ENCODE measurements at regions not wholly inside any gene's neighbourhood (a gene's known extent, or its start where the extent isn't known, plus 50 kb on each side); places are given as distances from the start of the nearest gene placed in this dataset.

GRCh38 chr20:41969656-41970055 lies 351.5 kb upstream of the CHD6 start:
- TF ChIP-seq POLR2A (IDR thresholded peaks at IDR 0.05; ENCODE audit: low read depth, low read length): no peak
- no peak for TF ChIP-seq EZH2 (IDR thresholded peaks at IDR 0.05; ENCODE audit: borderline replicate concordance, control insufficient read depth, low read depth, low read length)
- TF ChIP-seq POLR2AphosphoS5 (IDR thresholded peaks at IDR 0.05; ENCODE audit: low read length): no peak
- no peak for TF ChIP-seq SP1 (IDR thresholded peaks at IDR 0.05; ENCODE audit: low read depth, low read length)
- no peak for TF ChIP-seq REST (IDR thresholded peaks at IDR 0.05; ENCODE audit: low read depth, low read length)
- TF ChIP-seq NR2C2 (IDR thresholded peaks at IDR 0.05; ENCODE audit: borderline replicate concordance, control insufficient read depth, insufficient read length, low read depth): no peak
- TF ChIP-seq, protein P1, sequence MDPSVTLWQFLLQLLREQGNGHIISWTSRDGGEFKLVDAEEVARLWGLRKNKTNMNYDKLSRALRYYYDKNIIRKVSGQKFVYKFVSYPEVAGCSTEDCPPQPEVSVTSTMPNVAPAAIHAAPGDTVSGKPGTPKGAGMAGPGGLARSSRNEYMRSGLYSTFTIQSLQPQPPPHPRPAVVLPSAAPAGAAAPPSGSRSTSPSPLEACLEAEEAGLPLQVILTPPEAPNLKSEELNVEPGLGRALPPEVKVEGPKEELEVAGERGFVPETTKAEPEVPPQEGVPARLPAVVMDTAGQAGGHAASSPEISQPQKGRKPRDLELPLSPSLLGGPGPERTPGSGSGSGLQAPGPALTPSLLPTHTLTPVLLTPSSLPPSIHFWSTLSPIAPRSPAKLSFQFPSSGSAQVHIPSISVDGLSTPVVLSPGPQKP (IDR thresholded peaks at IDR 0.05; ENCODE audit: low read depth, low read length): no peak
- TF ChIP-seq CTCF (IDR thresholded peaks at IDR 0.05 in 2 of 3, conservative IDR thresholded peaks at IDR 0.05 in 1 of 3; ENCODE audit: control insufficient read depth in 2 of 3, extremely low read depth in 1 of 3, insufficient read depth in 1 of 3, low read depth in 3 of 3, low read length in 3 of 3): no peak
- TF ChIP-seq MYC (IDR thresholded peaks at IDR 0.05; ENCODE audit: insufficient read depth, insufficient read length, insufficient replicate concordance, low read length, severe bottlenecking): no peak
- TF ChIP-seq SMAD1 (IDR thresholded peaks at IDR 0.05; ENCODE audit: low read depth, partially characterized antibody): no peak
- TF ChIP-seq TARDBP (IDR thresholded peaks at IDR 0.05; ENCODE audit: borderline replicate concordance): no peak
- no peak for TF ChIP-seq CEBPB (IDR thresholded peaks at IDR 0.05; ENCODE audit: borderline replicate concordance in 1 of 2, low read depth in 2 of 2, low read length in 2 of 2)
- no peak for TF ChIP-seq BHLHE40 (IDR thresholded peaks at IDR 0.05; ENCODE audit: borderline replicate concordance in 1 of 2, low read depth in 2 of 2, low read length in 1 of 2)
- TF ChIP-seq GABPA (IDR thresholded peaks at IDR 0.05; ENCODE audit: low read depth): no peak
